ENCODE measurements at regions not wholly inside any gene's neighbourhood (a gene's known extent, or its start where the extent isn't known, plus 50 kb on each side); places are given as distances from the start of the nearest gene placed in this dataset.

GRCh38 chr12:98355933-98356332 lies 159.5 kb upstream of the TMPO start:
- DNase-seq: no peak

- DNase-seq: no peak
These were observed 157.2 kb upstream of the TMPO start for GRCh38 chr12:98358144-98358543.

- DNase-seq: no peak
These were observed 155.5 kb upstream of the TMPO start for GRCh38 chr12:98359856-98360255.

GRCh38 chr12:98360401-98360800 lies 155.0 kb upstream of the TMPO start:
- DNase-seq: no peak

- no peak for DNase-seq
These were observed 145.8 kb upstream of the TMPO start for GRCh38 chr12:98369581-98369980.

- DNase-seq: no peak
These were observed 144.4 kb upstream of the TMPO start for GRCh38 chr12:98370976-98371375.

GRCh38 chr12:98371419-98371818 lies 144.0 kb upstream of the TMPO start:
- DNase-seq: no peak

GRCh38 chr12:98372340-98373024 lies 142.9 kb upstream of the TMPO start:
- no peak for DNase-seq

- DNase-seq: peak; percentile 45
These were observed 142.3 kb upstream of the TMPO start for GRCh38 chr12:98373025-98373554.

- DNase-seq: peak; percentile 7
These were observed 141.4 kb upstream of the TMPO start for GRCh38 chr12:98374007-98374406.

- no peak for DNase-seq
These were observed 136.3 kb upstream of the TMPO start for GRCh38 chr12:98379106-98379505.

- DNase-seq: no peak
These were observed 129.7 kb upstream of the TMPO start for GRCh38 chr12:98385641-98386040.

GRCh38 chr12:98387444-98387843 lies 127.9 kb upstream of the TMPO start:
- DNase-seq: no peak

- no peak for DNase-seq
These were observed 127.3 kb upstream of the TMPO start for GRCh38 chr12:98388126-98388525.

- no peak for DNase-seq
These were observed 125.8 kb upstream of the TMPO start for GRCh38 chr12:98389593-98389992.

- DNase-seq: peak; percentile 83
These were observed 117.9 kb upstream of the TMPO start for GRCh38 chr12:98397323-98398105.

GRCh38 chr12:98399532-98399931 lies 115.9 kb upstream of the TMPO start:
- peak; percentile 31 for DNase-seq

- peak; percentile 51 for DNase-seq
These were observed 114.0 kb upstream of the TMPO start for GRCh38 chr12:98401427-98401826.

GRCh38 chr12:98402091-98402490 lies 113.3 kb upstream of the TMPO start:
- no peak for DNase-seq

- no peak for DNase-seq
These were observed 112.7 kb upstream of the TMPO start for GRCh38 chr12:98402671-98403070.

GRCh38 chr12:98403385-98403784 lies 112.0 kb upstream of the TMPO start:
- no peak for DNase-seq

GRCh38 chr12:98403936-98404335 lies 111.5 kb upstream of the TMPO start:
- DNase-seq: no peak

GRCh38 chr12:98405805-98406366 lies 109.5 kb upstream of the TMPO start:
- DNase-seq: no peak

GRCh38 chr12:98406378-98406777 lies 109.0 kb upstream of the TMPO start:
- no peak for DNase-seq
